NT2/D1 (cell line): ENCODE measurements at regions not wholly inside any gene's neighbourhood (a gene's known extent, or its start where the extent isn't known, plus 50 kb on each side); places are given as distances from the start of the nearest gene placed in this dataset.
"Not testable (repeated sequence)": the region's sequence is repeated elsewhere in the genome, so short reads cannot be mapped to it uniquely, and the experiment has no call there.

Source experiments
- DNase-seq: peaks from one replicate; pipeline ENCODE4 v3.0.0-alpha.2; 2011; ENCODE audit warnings: low read depth, low spot score
- H3K27me3 ChIP-seq: 2 replicates; pipeline ENCODE4 v1.6.0; 2011; ENCODE audit warnings: mild to moderate bottlenecking; ENCODE audit not compliant: insufficient read length, insufficient read depth
- H3K36me3 ChIP-seq: 2 replicates; pipeline ENCODE4 v1.6.1; 2011; ENCODE audit warnings: mild to moderate bottlenecking, low read length, mixed read lengths; ENCODE audit not compliant: insufficient read depth, insufficient read length
- H3K4me1 ChIP-seq: 2 replicates; pipeline ENCODE4 v1.5.1; 2011; ENCODE audit not compliant: insufficient read depth, insufficient read length
- H3K4me3 ChIP-seq: 2 replicates; pipeline ENCODE4 v1.5.1; 2011; ENCODE audit warnings: low read depth; ENCODE audit not compliant: insufficient read length
- H3K9ac ChIP-seq: 2 replicates; pipeline ENCODE4 v1.6.0; 2011; ENCODE audit warnings: low read depth; ENCODE audit not compliant: insufficient read length
- H3K9me3 ChIP-seq: 2 replicates; pipeline ENCODE4 v1.5.1; 2011; ENCODE audit warnings: mild to moderate bottlenecking, low read length; ENCODE audit not compliant: insufficient read depth
- SUZ12 ChIP-seq: IDR thresholded peaks from 2 replicates; pipeline ENCODE4 v1.6.1; 2011; ENCODE audit not compliant: insufficient read length, insufficient read depth; ENCODE audit errors: extremely low read depth
- YY1 ChIP-seq: IDR thresholded peaks from 2 replicates; pipeline ENCODE4 v1.6.1; 2011; ENCODE audit not compliant: insufficient read length, insufficient read depth
- ZNF274 ChIP-seq: IDR thresholded peaks from 2 replicates; pipeline ENCODE4 v1.6.1; 2011; ENCODE audit warnings: mild to moderate bottlenecking, low read depth, low read length

GRCh38 chr7:46099076-46099475, 178.0 kb upstream of the IGFBP3 start:
- H3K9ac ChIP-seq: no peak overlapping the region
- no peak for TF ChIP-seq YY1
- no peak for TF ChIP-seq ZNF274
- TF ChIP-seq SUZ12: no peak
- no peak overlapping the region for H3K4me3 ChIP-seq
- no peaks in the 10 kb centered on the region for H3K4me1 ChIP-seq
- no peak for DNase-seq
- H3K27me3 ChIP-seq: no peaks in the 10 kb centered on the region
- H3K9me3 ChIP-seq: no peaks in the 10 kb centered on the region
- no peaks in the 10 kb centered on the region for H3K36me3 ChIP-seq

GRCh38 chr7:46091071-46091470, 170.0 kb upstream of the IGFBP3 start:
- Histone ChIP-seq H3K9me3 (no peaks in the 10 kb centered on the region), H3K4me3 (no peak overlapping the region), H3K4me1 (no peaks in the 10 kb centered on the region), H3K27me3 (no peaks in the 10 kb centered on the region), H3K36me3 (no peaks in the 10 kb centered on the region), H3K9ac (no peak overlapping the region)
- no peak for TF ChIP-seq YY1
- no peak for TF ChIP-seq SUZ12
- DNase-seq: no peak

- H3K9me3 ChIP-seq: no peaks in the 10 kb centered on the region
- H3K4me3 ChIP-seq: no peak overlapping the region
- H3K4me1 ChIP-seq: no peaks in the 10 kb centered on the region
- no peak for DNase-seq
- TF ChIP-seq ZNF274 (no peak), YY1 (no peak), SUZ12 (no peak)
- no peaks in the 10 kb centered on the region for H3K27me3 ChIP-seq
- no peaks in the 10 kb centered on the region for H3K36me3 ChIP-seq
- no peak overlapping the region for H3K9ac ChIP-seq
These were observed 168.2 kb upstream of the IGFBP3 start for GRCh38 chr7:46089281-46089680.

- H3K9me3 ChIP-seq, H3K36me3 ChIP-seq, H3K4me1 ChIP-seq, H3K9ac ChIP-seq, H3K27me3 ChIP-seq, H3K4me3 ChIP-seq: not testable (repeated sequence)
- DNase-seq: peak; percentile 32
These were observed 167.4 kb upstream of the IGFBP3 start for GRCh38 chr7:46088486-46088885.

GRCh38 chr7:46080595-46081159, 159.6 kb upstream of the IGFBP3 start:
- Histone ChIP-seq H3K27me3 (no peaks in the 10 kb centered on the region), H3K9me3 (no peaks in the 10 kb centered on the region), H3K4me3 (no peak overlapping the region), H3K4me1 (no peaks in the 10 kb centered on the region), H3K9ac (no peak overlapping the region), H3K36me3 (no peaks in the 10 kb centered on the region)
- DNase-seq: no peak
- no peak for TF ChIP-seq SUZ12
- TF ChIP-seq YY1: no peak

GRCh38 chr7:46079421-46079820, 158.3 kb upstream of the IGFBP3 start:
- H3K9ac ChIP-seq: no peak overlapping the region
- no peaks in the 10 kb centered on the region for H3K27me3 ChIP-seq
- H3K4me1 ChIP-seq: peaks cover 2% of the 10 kb centered on the region
- DNase-seq: no peak
- no peaks in the 10 kb centered on the region for H3K9me3 ChIP-seq
- TF ChIP-seq ZNF274 (no peak), SUZ12 (no peak), YY1 (no peak)
- no peaks in the 10 kb centered on the region for H3K36me3 ChIP-seq
- no peak overlapping the region for H3K4me3 ChIP-seq

- no peak overlapping the region for H3K4me3 ChIP-seq
- H3K4me1 ChIP-seq: peaks cover 2% of the 10 kb centered on the region
- H3K9ac ChIP-seq: no peak overlapping the region
- H3K36me3 ChIP-seq: no peaks in the 10 kb centered on the region
- TF ChIP-seq ZNF274 (no peak), SUZ12 (no peak), YY1 (no peak)
- H3K27me3 ChIP-seq: no peaks in the 10 kb centered on the region
- DNase-seq: no peak
- H3K9me3 ChIP-seq: no peaks in the 10 kb centered on the region
These were observed 155.5 kb upstream of the IGFBP3 start for GRCh38 chr7:46076527-46076926.

GRCh38 chr7:46072722-46073121, 151.7 kb upstream of the IGFBP3 start:
- no peak for DNase-seq

More at GRCh38 chr7:46072722-46073121, 151.7 kb upstream of the IGFBP3 start:
- Histone ChIP-seq H3K9ac (no peak overlapping the region), H3K9me3 (no peaks in the 10 kb centered on the region), H3K4me1 (peaks cover 2% of the 10 kb centered on the region), H3K4me3 (no peak overlapping the region), H3K36me3 (no peaks in the 10 kb centered on the region), H3K27me3 (no peaks in the 10 kb centered on the region)
- no peak for TF ChIP-seq SUZ12
- TF ChIP-seq YY1: no peak
- TF ChIP-seq ZNF274: no peak
